ACC112 (cell line): ENCODE measurements at regions not wholly inside any gene's neighbourhood (a gene's known extent, or its start where the extent isn't known, plus 50 kb on each side); places are given as distances from the start of the nearest gene placed in this dataset.

Experiments
- H2AFZ ChIP-seq: fragments of 200-600 bp; sonication (generic); one replicate; pipeline ENCODE4 v1.6.0; 2017; ENCODE audit warnings: antibody characterized with exemption, low read length; ENCODE audit not compliant: unreplicated experiment
- H3K27ac ChIP-seq: fragments of 200-600 bp; sonication (generic); 2 replicates; pipeline ENCODE4 v1.5.1; 2014; ENCODE audit warnings: low read depth, mild to moderate bottlenecking, antibody characterized with exemption, low read length, moderate library complexity
- H3K27me3 ChIP-seq: fragments of 200-600 bp; sonication (generic); 2 replicates; pipeline ENCODE4 v1.6.1; 2014; ENCODE audit warnings: mild to moderate bottlenecking, antibody characterized with exemption, low read length, moderate library complexity, mixed read lengths; ENCODE audit not compliant: insufficient read depth
- H3K36me3 ChIP-seq: fragments of 200-600 bp; sonication (generic); 2 replicates; pipeline ENCODE4 v1.6.1; 2016; ENCODE audit warnings: mild to moderate bottlenecking, antibody characterized with exemption, low read length, moderate library complexity, mixed read lengths; ENCODE audit not compliant: insufficient read depth
- H3K4me1 ChIP-seq: fragments of 200-600 bp; sonication (generic); one replicate; pipeline ENCODE4 v1.6.1; 2016; ENCODE audit warnings: low read length, mixed read lengths; ENCODE audit not compliant: insufficient read depth, unreplicated experiment, control insufficient read depth
- H3K4me3 ChIP-seq: fragments of 200-600 bp; sonication (generic); 2 replicates; pipeline ENCODE4 v1.5.1; 2014; ENCODE audit warnings: mild to moderate bottlenecking, low read depth, low read length
- H3K79me2 ChIP-seq: fragments of 200-600 bp; sonication (generic); one replicate; pipeline ENCODE4 v1.6.0; 2016; ENCODE audit warnings: low read length; ENCODE audit not compliant: control insufficient read depth, unreplicated experiment, insufficient read depth

- Histone ChIP-seq H3K4me1 (no peaks in the 10 kb centered on the region), H3K36me3 (no peaks in the 10 kb centered on the region), H2AFZ (no peak overlapping the region), H3K27me3 (no peaks in the 10 kb centered on the region), H3K4me3 (no peak overlapping the region), H3K27ac (no peak overlapping the region), H3K79me2 (no peaks in the 10 kb centered on the region)
These were observed 361.6 kb downstream of the RBM26 start for GRCh38 chr13:79044415-79044814.

DNA sequence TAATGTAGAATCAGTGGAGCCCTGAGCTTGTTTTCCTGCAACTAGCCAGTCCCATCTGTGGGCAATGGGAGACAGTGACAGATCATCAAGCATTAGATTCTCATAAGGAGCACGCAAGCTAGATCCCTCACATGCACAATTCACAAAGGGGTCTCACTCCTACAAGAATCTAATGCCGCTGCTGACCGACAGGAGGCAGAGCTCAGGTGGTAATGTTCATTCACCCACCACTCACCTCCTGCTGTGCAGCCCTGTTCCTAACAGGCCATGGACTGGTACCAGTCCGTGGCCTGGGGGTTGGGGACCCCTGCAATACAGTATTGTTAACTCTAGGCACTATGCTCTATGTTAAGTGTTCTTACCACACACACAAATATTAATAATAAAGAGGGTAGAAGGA, 362.8 kb downstream of the RBM26 start:
- H3K79me2 ChIP-seq: no peaks in the 10 kb centered on the region
- H3K4me1 ChIP-seq: no peaks in the 10 kb centered on the region
- H3K4me3 ChIP-seq: no peak overlapping the region
- no peaks in the 10 kb centered on the region for H3K27me3 ChIP-seq
- no peaks in the 10 kb centered on the region for H3K36me3 ChIP-seq
- no peak overlapping the region for H3K27ac ChIP-seq
- no peak overlapping the region for H2AFZ ChIP-seq

DNA sequence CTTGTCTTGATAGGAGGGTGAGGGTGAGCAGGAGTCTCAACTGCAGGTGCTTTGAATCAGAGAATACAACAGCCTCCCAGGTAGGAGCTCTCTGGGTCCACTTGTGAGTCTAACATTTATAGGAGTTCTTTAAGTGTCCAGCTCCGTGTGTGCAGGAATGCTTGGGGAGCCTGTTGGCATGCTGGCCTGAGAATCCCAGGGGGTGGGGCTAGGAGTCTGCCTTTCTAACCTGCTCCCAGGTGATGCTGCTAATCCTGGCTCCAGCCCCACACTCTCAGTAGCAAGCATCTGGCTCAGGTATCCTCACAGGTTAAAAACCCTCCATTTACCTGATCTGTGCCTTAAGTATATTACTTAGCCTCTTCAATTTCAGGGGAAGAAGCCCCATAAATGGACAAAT, 368.9 kb downstream of the RBM26 start:
- no peaks in the 10 kb centered on the region for H3K4me1 ChIP-seq
- H3K36me3 ChIP-seq: no peaks in the 10 kb centered on the region
- H3K79me2 ChIP-seq: no peaks in the 10 kb centered on the region
- no peaks in the 10 kb centered on the region for H3K27me3 ChIP-seq
- no peak overlapping the region for H3K27ac ChIP-seq
- no peak overlapping the region for H2AFZ ChIP-seq
- no peak overlapping the region for H3K4me3 ChIP-seq

DNA sequence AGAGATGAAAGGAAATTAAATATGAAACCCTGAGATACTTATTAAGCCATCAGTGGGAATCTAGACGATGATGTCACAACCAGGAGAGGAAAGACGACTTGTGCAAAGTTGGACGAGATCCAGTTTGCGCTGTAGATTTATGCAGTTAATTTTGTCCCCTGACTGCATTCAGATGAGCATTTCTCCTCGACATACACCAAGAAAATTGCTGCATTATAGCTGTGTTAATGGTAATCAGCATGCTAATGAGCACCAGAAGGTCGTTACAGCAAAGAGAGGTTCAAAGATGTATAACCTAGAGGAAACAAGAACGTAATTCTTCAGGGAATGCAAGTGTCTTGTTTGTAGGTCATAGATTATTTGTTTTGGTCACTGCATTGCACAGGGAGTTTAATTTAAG, 371.7 kb downstream of the RBM26 start:
- Histone ChIP-seq H3K27ac (no peak overlapping the region), H3K4me1 (no peaks in the 10 kb centered on the region), H2AFZ (no peak overlapping the region), H3K79me2 (no peaks in the 10 kb centered on the region), H3K27me3 (no peaks in the 10 kb centered on the region), H3K36me3 (no peaks in the 10 kb centered on the region), H3K4me3 (no peak overlapping the region)

DNA sequence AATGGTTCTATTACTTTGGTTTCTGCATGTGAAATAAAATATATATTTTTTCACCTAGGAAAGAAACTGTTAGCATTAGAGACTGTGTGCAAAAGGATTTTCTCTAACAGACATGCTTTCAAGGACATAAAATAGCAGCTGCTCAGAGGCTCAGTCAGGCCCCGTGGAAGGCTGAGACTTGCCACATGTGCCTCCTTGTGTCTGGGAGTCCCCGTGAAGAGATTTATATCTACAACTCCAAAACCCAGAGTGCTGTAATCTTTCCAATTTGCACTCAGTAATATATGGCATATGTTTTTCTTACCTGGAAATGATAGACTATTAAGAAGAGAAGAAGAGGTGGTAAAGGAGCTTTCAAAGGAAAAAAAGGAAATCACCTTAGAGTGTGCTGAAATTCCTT, 371.6 kb upstream of the OBI1 start:
- Histone ChIP-seq H3K27ac (no peak overlapping the region), H3K4me3 (no peak overlapping the region)

GRCh38 chr13:79018166-79018565, 359.2 kb upstream of the OBI1 start:
- Histone ChIP-seq H3K27me3 (no peaks in the 10 kb centered on the region), H3K27ac (no peak overlapping the region), H3K4me1 (no peaks in the 10 kb centered on the region), H3K79me2 (no peaks in the 10 kb centered on the region), H3K36me3 (no peaks in the 10 kb centered on the region), H3K4me3 (no peak overlapping the region), H2AFZ (no peak overlapping the region)

More for the DNA sequence above, 371.6 kb upstream of the OBI1 start:
- Histone ChIP-seq H3K79me2 (no peaks in the 10 kb centered on the region), H3K36me3 (no peaks in the 10 kb centered on the region), H2AFZ (no peak overlapping the region), H3K4me1 (no peaks in the 10 kb centered on the region), H3K27me3 (no peaks in the 10 kb centered on the region)

- Histone ChIP-seq H3K27me3 (no peaks in the 10 kb centered on the region), H3K36me3 (no peaks in the 10 kb centered on the region), H2AFZ (no peak overlapping the region), H3K27ac (no peak overlapping the region), H3K4me3 (no peak overlapping the region), H3K79me2 (no peaks in the 10 kb centered on the region), H3K4me1 (no peaks in the 10 kb centered on the region)
These were observed 352.2 kb upstream of the OBI1 start for GRCh38 chr13:79011179-79011578.

GRCh38 chr13:79003989-79004898, 345.3 kb upstream of the OBI1 start:
- H3K36me3 ChIP-seq: no peaks in the 10 kb centered on the region
- no peak overlapping the region for H3K4me3 ChIP-seq
- no peaks in the 10 kb centered on the region for H3K79me2 ChIP-seq
- H3K27me3 ChIP-seq: no peaks in the 10 kb centered on the region
- H3K4me1 ChIP-seq: no peaks in the 10 kb centered on the region
- no peak overlapping the region for H2AFZ ChIP-seq
- H3K27ac ChIP-seq: no peak overlapping the region

DNA sequence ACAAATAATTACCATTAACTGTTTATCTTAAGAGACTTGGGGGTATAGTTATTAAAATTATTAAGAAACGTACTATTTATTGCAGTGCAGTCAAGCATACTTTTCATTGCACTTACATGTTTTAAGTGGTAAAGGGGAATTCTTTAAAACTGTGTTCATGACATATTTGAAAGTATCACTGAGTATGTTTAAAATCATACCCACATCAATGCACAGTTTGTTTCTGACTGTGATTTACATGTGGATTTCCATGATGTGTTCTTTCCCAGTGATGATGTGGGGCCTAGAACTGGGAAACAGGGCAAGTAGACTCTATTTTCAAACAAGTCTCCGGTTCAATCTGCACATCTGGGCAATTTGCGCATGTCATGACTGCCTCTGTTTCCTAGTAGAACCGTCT, 340.5 kb upstream of the OBI1 start:
- H3K4me3 ChIP-seq: no peak overlapping the region
- no peaks in the 10 kb centered on the region for H3K4me1 ChIP-seq
- H3K27me3 ChIP-seq: no peaks in the 10 kb centered on the region
- no peaks in the 10 kb centered on the region for H3K79me2 ChIP-seq
- H2AFZ ChIP-seq: no peak overlapping the region
- no peak overlapping the region for H3K27ac ChIP-seq
- no peaks in the 10 kb centered on the region for H3K36me3 ChIP-seq

GRCh38 chr13:78998630-78999315, 339.8 kb upstream of the OBI1 start:
- no peak overlapping the region for H3K27ac ChIP-seq
- no peak overlapping the region for H2AFZ ChIP-seq
- no peaks in the 10 kb centered on the region for H3K4me1 ChIP-seq
- H3K4me3 ChIP-seq: no peak overlapping the region
- no peaks in the 10 kb centered on the region for H3K36me3 ChIP-seq
- H3K27me3 ChIP-seq: no peaks in the 10 kb centered on the region
- H3K79me2 ChIP-seq: no peaks in the 10 kb centered on the region
